CD4-positive, alpha-beta T cell (primary cell): ENCODE measurements at regions not wholly inside any gene's neighbourhood (a gene's known extent, or its start where the extent isn't known, plus 50 kb on each side); places are given as distances from the start of the nearest gene placed in this dataset.

ENCODE experiments used
- ATAC-seq: fragments of 200-7000 bp; cut with Tn5 transposase; one replicate; pipeline ENCODE4 v1.10.0; 2022; ENCODE audit warnings: mild to moderate bottlenecking; ENCODE audit not compliant: poor library complexity
- CTCF ChIA-PET: fragments of 350-600 bp; sonication (Branson Sonifier 250); formaldehyde crosslinking; loops from one replicate; lab custom pipeline; 2021; ENCODE audit warnings: antibody characterized with exemption, inconsistent platforms; lab: Charles Lee
- POLR2A ChIA-PET: fragments of 350-600 bp; sonication (Branson Sonifier 250); formaldehyde crosslinking; loops from one replicate; lab custom pipeline; 2021; ENCODE audit warnings: antibody characterized with exemption, inconsistent platforms; lab: Charles Lee
- DNase-seq, 14 experiments: peaks; one replicate each; pipeline ENCODE4 v3.0.0-alpha.2; 2013 to 2020; ENCODE audit warnings: mixed read lengths in 2 of 14
- H3K27ac ChIP-seq, 2 donors: one replicate each; pipeline versions ENCODE4 v1.5.1 to v1.7.0; 2013; ENCODE audit warnings: low read length in 2 of 2, low read depth in 1 of 2, mild to moderate bottlenecking in 1 of 2
- H3K27me3 ChIP-seq, 2 experiments: 1 replicate in 1 of 2; 2 replicates in 1 of 2; pipeline versions ENCODE4 v1.6.1 to v1.7.0; 2013; ENCODE audit warnings: low read length in 2 of 2, control low read depth in 1 of 2, mild to moderate bottlenecking in 1 of 2, moderate library complexity in 1 of 2; ENCODE audit not compliant: insufficient read depth in 2 of 2, control insufficient read depth in 1 of 2
- H3K36me3 ChIP-seq: one replicate; pipeline ENCODE4 v1.6.1; 2013; ENCODE audit warnings: low read length, control low read depth; ENCODE audit not compliant: insufficient read depth
- H3K4me1 ChIP-seq: one replicate; pipeline ENCODE4 v1.6.1; 2013; ENCODE audit warnings: low read length, control low read depth; ENCODE audit not compliant: insufficient read depth
- H3K4me3 ChIP-seq: one replicate; pipeline ENCODE4 v1.5.1; 2013; ENCODE audit warnings: mild to moderate bottlenecking, low read length, moderate library complexity
- H3K9me3 ChIP-seq, 2 experiments: 1 replicate in 1 of 2; 2 replicates in 1 of 2; pipeline versions ENCODE4 v1.6.1 to v1.7.0; 2013; ENCODE audit warnings: low read length in 2 of 2, mild to moderate bottlenecking in 2 of 2, control low read depth in 1 of 2, moderate library complexity in 1 of 2; ENCODE audit not compliant: control insufficient read depth in 1 of 2, insufficient read depth in 1 of 2
- H3K27ac Mint-ChIP-seq: one replicate; pipeline ENCODE4 v1.8.0; 2020; ENCODE audit warnings: mixed read lengths
- H3K27me3 Mint-ChIP-seq: one replicate; pipeline ENCODE4 v1.8.0; 2021; ENCODE audit warnings: mixed read lengths
- H3K36me3 Mint-ChIP-seq: one replicate; pipeline ENCODE4 v1.8.0; 2021; ENCODE audit warnings: low read depth, mixed read lengths
- H3K4me1 Mint-ChIP-seq: one replicate; pipeline ENCODE4 v1.8.0; 2021; ENCODE audit warnings: low read depth, mixed read lengths
- H3K4me3 Mint-ChIP-seq: one replicate; pipeline ENCODE4 v1.8.0; 2020; ENCODE audit warnings: mild to moderate bottlenecking, mixed read lengths
- H3K9me3 Mint-ChIP-seq: one replicate; pipeline ENCODE4 v1.8.0; 2020; ENCODE audit warnings: mixed read lengths
- CTCF ChIP-seq: fragments of 200-600 bp; IDR thresholded peaks from one replicate; pipeline ENCODE4 v1.8.0; 2022; ENCODE audit warnings: antibody characterized with exemption, mild to moderate bottlenecking
- intact Hi-C, 2 experiments: fragments of 100-400 bp; cut with DNase I in 1 of 2; cut with micrococcal nuclease in 1 of 2; formaldehyde crosslinking; loops; one replicate each; pipeline versions ENCODE4 v1.15.1 to v1.9.0; 2023 to 2025; cut with DNase I, micrococcal nuclease

DNA sequence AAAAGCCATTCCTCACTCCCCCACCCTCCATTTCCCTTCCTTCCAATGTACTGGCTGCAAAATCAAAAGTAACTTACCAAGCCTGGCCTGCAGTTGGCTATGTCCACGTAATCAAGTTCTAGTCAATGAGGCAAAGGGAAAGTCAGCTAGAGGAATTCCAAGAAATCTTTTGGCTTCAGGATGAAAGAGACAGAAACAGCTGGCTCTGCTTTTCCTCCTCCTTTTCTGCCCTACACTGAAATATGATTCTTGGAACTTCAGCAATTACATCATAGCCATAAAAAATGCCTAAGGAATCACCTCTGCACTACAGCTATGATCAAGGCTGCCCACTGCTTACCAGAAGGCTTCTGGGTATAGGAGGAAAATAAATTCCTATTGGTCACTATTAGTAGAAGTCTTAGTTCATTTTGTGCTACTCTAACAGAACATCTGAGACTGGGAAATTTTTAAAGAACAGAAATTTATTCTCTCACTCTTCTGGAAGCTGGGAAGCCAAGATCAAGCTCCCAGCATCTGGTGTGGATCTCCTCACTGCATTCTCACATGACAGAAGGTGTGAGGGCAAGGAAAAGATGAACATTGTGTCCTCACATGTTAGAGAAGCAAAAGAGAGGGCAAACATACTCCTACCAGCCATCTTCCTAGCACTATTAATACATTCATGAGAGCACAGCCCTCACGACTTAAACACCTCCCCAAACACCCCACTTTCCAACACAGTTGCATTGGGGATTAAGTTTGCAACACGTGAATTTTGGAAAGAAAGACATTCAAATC is 219.9 kb downstream of the TMX3 start:
- H3K27me3 Mint-ChIP-seq, result no peaks in the 10 kb centered on the region
- ChIA-PET POLR2A (no interaction called here), CTCF (no interaction called here)
- Histone ChIP-seq H3K27me3 (no peaks in the 10 kb centered on the region), H3K4me3 (no peak overlapping the region), H3K9me3 (no peaks in the 10 kb centered on the region), H3K27ac (no peak overlapping the region), H3K36me3 (no peaks in the 10 kb centered on the region), H3K4me1 (no peaks in the 10 kb centered on the region)
- no peaks in the 10 kb centered on the region for H3K9me3 Mint-ChIP-seq
- intact Hi-C loops, result no loop called here
- H3K27ac Mint-ChIP-seq, result no peak overlapping the region
- ATAC-seq, result no peak
- no peaks in the 10 kb centered on the region for H3K36me3 Mint-ChIP-seq
- H3K4me1 Mint-ChIP-seq, result no peaks in the 10 kb centered on the region
- no peak for TF ChIP-seq CTCF
- DNase-seq, result no peak
- no peak overlapping the region for H3K4me3 Mint-ChIP-seq

DNA sequence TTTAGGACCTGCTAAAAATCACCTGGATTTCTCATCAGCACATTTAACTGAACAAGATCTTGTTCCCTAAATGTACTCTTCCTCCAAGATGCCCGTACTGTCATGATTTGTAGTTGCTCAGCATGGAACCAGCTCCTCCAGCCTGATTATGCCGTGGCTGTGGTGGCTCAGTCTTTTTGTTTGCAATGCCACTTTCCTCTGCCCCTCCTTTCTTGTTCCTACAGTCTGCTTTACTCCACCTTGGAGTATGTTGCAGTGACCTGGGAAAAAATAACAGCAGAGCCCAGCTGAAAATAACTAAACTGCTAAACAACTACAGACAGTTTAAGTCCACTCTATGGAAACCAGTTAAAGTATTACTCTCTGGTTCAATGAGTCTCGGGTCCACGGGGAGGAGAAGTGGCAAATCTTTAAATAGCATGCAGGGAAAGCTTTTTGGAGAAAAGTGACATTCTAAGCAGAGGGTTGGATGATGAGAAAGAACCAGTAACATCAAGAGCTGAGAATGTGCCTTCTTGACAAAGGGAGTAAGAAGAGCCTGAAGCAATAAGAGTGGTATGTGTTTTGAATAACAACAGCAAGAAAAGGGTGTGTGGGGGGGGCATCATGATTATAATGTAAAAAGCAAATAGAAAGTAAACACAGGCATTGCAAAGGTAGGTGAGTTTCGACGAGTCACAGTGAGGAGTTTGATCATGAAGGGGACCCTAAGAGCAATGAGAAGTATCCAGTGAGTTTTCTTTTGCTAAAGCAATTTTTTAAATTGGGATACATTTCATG is 225.7 kb downstream of the TMX3 start:
- POLR2A ChIA-PET, result no interaction called here
- Mint-ChIP-seq H3K27ac (no peak overlapping the region), H3K4me3 (no peak overlapping the region), H3K36me3 (no peaks in the 10 kb centered on the region), H3K27me3 (no peaks in the 10 kb centered on the region), H3K4me1 (no peaks in the 10 kb centered on the region), H3K9me3 (no peaks in the 10 kb centered on the region)
- H3K36me3 ChIP-seq, result no peaks in the 10 kb centered on the region
- H3K4me3 ChIP-seq, result no peak overlapping the region
- H3K27ac ChIP-seq, result no peak overlapping the region
- DNase-seq (no peak), ATAC-seq (no peak)
- no peaks in the 10 kb centered on the region for H3K27me3 ChIP-seq
- TF ChIP-seq CTCF, result no peak
- CTCF ChIA-PET, result no interaction called here
- no peaks in the 10 kb centered on the region for H3K4me1 ChIP-seq
- no peaks in the 10 kb centered on the region for H3K9me3 ChIP-seq
- intact Hi-C loops, result no loop called here

- Histone ChIP-seq H3K4me1 (no peaks in the 10 kb centered on the region), H3K4me3 (no peak overlapping the region), H3K27ac (no peak overlapping the region), H3K36me3 (no peaks in the 10 kb centered on the region), H3K27me3 (no peaks in the 10 kb centered on the region), H3K9me3 (no peaks in the 10 kb centered on the region)
- no peaks in the 10 kb centered on the region for H3K9me3 Mint-ChIP-seq
- no peaks in the 10 kb centered on the region for H3K27me3 Mint-ChIP-seq
- no peak for ATAC-seq
- no peak overlapping the region for H3K27ac Mint-ChIP-seq
- no peak overlapping the region for H3K4me3 Mint-ChIP-seq
- intact Hi-C loops, result no loop called here
- no peaks in the 10 kb centered on the region for H3K4me1 Mint-ChIP-seq
- CTCF ChIA-PET, result no interaction called here
- TF ChIP-seq CTCF, result no peak
- POLR2A ChIA-PET, result no interaction called here
- no peaks in the 10 kb centered on the region for H3K36me3 Mint-ChIP-seq
- DNase-seq, result no peak
Measured at GRCh38 chr18:68484241-68484640, 230.7 kb downstream of the TMX3 start.
